ENCODE measurements at regions not wholly inside any gene's neighbourhood (a gene's known extent, or its start where the extent isn't known, plus 50 kb on each side); places are given as distances from the start of the nearest gene placed in this dataset.

DNA sequence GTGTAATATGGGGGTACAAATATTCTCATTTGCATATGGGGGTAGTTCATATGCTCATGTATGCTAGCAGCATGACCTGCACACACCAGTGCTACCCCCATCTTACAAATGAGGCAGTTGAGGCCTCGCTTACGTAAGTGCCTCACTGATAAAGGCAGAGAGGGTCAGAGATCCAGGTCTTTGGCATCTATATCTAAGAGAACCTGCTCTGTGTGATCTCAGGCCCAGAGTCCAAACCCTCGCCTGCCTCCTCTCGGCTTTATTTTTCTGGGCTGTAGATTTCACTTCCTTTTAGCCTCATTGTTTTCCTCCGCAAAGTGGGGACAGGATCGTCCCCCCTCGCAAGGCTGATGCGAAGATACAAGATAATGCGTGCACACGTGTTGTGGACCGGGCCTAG is 325.2 kb downstream of the MN1 start (continued):
- TF ChIP-seq SUZ12 (IDR thresholded peaks at IDR 0.05; ENCODE audit: low read length) (no peak), SRF (IDR thresholded peaks at IDR 0.05; ENCODE audit: low read depth, low read length) (no peak), SAP30 (IDR thresholded peaks at IDR 0.05; ENCODE audit: insufficient read depth, insufficient replicate concordance, low read length) (no peak), EGR1 (IDR thresholded peaks at IDR 0.05; ENCODE audit: borderline replicate concordance, low read depth, low read length) (no peak), E2F6 (IDR thresholded peaks at IDR 0.05) (no peak), CHD2 (IDR thresholded peaks at IDR 0.05; ENCODE audit: low read length) (no peak)
- TF ChIP-seq, protein P1, sequence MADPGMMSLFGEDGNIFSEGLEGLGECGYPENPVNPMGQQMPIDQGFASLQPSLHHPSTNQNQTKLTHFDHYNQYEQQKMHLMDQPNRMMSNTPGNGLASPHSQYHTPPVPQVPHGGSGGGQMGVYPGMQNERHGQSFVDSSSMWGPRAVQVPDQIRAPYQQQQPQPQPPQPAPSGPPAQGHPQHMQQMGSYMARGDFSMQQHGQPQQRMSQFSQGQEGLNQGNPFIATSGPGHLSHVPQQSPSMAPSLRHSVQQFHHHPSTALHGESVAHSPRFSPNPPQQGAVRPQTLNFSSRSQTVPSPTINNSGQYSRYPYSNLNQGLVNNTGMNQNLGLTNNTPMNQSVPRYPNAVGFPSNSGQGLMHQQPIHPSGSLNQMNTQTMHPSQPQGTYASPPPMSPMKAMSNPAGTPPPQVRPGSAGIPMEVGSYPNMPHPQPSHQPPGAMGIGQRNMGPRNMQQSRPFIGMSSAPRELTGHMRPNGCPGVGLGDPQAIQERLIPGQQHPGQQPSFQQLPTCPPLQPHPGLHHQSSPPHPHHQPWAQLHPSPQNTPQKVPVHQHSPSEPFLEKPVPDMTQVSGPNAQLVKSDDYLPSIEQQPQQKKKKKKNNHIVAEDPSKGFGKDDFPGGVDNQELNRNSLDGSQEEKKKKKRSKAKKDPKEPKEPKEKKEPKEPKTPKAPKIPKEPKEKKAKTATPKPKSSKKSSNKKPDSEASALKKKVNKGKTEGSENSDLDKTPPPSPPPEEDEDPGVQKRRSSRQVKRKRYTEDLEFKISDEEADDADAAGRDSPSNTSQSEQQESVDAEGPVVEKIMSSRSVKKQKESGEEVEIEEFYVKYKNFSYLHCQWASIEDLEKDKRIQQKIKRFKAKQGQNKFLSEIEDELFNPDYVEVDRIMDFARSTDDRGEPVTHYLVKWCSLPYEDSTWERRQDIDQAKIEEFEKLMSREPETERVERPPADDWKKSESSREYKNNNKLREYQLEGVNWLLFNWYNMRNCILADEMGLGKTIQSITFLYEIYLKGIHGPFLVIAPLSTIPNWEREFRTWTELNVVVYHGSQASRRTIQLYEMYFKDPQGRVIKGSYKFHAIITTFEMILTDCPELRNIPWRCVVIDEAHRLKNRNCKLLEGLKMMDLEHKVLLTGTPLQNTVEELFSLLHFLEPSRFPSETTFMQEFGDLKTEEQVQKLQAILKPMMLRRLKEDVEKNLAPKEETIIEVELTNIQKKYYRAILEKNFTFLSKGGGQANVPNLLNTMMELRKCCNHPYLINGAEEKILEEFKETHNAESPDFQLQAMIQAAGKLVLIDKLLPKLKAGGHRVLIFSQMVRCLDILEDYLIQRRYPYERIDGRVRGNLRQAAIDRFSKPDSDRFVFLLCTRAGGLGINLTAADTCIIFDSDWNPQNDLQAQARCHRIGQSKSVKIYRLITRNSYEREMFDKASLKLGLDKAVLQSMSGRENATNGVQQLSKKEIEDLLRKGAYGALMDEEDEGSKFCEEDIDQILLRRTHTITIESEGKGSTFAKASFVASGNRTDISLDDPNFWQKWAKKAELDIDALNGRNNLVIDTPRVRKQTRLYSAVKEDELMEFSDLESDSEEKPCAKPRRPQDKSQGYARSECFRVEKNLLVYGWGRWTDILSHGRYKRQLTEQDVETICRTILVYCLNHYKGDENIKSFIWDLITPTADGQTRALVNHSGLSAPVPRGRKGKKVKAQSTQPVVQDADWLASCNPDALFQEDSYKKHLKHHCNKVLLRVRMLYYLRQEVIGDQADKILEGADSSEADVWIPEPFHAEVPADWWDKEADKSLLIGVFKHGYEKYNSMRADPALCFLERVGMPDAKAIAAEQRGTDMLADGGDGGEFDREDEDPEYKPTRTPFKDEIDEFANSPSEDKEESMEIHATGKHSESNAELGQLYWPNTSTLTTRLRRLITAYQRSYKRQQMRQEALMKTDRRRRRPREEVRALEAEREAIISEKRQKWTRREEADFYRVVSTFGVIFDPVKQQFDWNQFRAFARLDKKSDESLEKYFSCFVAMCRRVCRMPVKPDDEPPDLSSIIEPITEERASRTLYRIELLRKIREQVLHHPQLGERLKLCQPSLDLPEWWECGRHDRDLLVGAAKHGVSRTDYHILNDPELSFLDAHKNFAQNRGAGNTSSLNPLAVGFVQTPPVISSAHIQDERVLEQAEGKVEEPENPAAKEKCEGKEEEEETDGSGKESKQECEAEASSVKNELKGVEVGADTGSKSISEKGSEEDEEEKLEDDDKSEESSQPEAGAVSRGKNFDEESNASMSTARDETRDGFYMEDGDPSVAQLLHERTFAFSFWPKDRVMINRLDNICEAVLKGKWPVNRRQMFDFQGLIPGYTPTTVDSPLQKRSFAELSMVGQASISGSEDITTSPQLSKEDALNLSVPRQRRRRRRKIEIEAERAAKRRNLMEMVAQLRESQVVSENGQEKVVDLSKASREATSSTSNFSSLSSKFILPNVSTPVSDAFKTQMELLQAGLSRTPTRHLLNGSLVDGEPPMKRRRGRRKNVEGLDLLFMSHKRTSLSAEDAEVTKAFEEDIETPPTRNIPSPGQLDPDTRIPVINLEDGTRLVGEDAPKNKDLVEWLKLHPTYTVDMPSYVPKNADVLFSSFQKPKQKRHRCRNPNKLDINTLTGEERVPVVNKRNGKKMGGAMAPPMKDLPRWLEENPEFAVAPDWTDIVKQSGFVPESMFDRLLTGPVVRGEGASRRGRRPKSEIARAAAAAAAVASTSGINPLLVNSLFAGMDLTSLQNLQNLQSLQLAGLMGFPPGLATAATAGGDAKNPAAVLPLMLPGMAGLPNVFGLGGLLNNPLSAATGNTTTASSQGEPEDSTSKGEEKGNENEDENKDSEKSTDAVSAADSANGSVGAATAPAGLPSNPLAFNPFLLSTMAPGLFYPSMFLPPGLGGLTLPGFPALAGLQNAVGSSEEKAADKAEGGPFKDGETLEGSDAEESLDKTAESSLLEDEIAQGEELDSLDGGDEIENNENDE (IDR thresholded peaks at IDR 0.05; ENCODE audit: insufficient replicate concordance, low read length), result no peak

Data from H1 (cell line).